DMS 273 (cell line): ENCODE measurements at regions not wholly inside any gene's neighbourhood (a gene's known extent, or its start where the extent isn't known, plus 50 kb on each side); places are given as distances from the start of the nearest gene placed in this dataset.
"Not testable (repeated sequence)": the region's sequence is repeated elsewhere in the genome, so short reads cannot be mapped to it uniquely, and the experiment has no call there.

Experiments used
- DNase-seq: peaks from one replicate; lab custom pipeline; 2025; ENCODE audit not compliant: unreplicated experiment; lab: John Stamatoyannopoulos, UW

DNA sequence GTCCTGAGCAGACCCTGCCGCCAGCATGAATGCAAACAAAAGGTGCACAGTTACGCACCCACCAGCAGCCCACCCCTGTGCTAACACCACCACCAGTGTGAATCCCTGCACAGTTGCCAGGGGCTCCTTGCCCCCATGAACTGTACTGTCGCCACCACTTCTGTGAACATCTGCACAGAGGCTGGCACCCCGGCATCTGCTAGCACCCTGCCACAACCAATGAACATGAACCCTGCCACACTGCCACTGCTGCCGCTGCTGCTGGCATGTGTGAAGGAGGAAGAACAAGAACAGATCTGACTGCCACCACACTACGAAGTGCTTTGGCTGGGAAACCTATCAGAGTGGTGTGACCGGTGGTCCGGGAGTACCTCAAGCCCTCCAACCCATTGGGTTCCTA, 261.3 kb downstream of the PARM1 start:
- no peak for DNase-seq

DNA sequence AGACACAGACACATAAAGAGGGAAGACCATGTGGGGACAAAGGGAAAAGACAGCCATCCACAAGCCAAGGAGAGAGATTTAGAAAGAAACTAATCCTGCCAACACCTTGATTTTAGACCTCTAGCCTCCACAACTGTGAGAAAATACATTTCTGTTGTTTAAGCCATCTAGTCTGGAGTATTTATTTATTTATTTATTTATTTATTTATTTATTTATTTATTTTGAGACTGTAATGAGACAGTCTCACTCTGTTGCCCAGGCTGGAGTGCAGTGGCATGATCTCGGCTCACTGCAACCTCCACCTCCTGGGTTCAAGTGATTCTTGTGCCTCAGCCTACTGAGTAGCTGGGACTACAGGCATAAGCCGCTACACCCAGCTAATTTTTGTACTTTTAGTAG, 259.3 kb downstream of the PARM1 start:
- not testable (repeated sequence) for DNase-seq

DNA sequence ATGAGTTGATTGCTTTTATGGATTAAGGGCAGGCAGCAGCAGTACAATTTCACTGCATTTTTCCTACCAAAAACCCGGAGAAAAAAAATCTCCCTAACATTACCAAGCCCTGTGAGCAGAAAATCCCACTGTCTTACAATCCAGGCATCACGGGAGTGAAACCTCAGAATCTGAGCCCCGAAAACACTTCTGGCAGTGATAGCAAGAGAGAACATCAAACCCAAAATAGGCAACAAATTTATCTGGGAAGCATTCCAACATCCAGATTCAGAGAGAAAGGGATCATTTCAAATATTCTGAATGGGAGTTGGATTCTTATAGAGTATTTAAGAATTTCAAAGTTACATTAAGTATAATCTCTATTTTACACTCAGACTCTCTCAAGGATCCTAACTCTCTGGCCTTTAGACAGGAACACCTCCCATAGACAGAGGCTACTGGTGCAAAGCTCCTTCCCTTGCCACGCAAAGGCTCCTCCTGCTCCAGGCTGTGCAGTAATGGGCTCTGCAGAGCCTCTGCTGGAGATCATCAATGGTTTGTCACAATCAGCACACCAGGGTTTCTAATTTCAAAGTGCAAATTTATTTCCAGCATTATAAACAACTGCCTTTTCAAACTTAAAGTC, 256.9 kb downstream of the PARM1 start:
- no peak for DNase-seq

DNA sequence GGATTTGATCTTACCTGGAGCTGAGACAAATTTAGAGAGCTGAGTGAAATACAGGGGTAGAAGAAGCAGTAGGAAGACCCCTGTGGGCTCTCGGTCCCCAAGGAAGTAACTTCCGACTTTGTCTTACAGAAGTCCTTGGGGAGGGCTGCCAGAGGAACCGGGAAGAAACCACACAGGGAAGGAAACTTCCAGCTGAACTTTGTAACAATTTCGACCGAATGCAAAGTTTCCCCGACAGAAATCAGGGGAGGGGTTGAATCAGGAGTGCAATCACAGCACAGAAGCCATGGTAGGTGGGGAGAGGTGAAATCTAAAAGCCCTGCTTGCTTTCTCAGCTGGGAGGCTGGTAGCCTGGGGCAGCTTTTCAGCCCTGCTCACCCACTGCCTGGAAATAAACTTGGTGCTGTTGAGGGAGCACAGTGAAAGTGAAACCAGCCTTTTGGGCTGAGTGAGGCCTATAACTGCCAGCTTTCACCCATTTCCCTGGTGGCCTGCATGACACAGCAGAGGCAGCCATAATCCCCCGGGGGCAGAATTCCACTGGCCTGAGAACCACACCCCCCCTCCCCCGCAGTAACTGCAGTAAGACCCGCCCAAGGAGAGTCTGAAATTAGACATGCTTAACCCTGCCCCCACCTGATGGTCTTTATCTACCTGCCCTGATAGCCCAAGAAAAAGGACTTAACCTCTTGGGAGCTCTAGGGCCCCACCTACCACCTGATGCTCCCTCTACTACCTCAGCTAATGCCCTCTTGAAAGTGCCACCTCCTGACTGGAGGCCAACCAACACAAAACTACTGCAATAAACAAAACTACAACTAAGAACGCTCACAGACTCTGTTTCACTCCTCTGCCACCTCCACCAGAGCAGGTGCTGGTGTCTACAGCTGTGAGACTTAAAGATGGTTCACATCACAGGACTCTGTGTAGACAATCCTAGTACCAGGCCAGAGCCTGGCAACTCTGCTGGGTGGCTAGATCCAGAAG, 248.2 kb downstream of the PARM1 start:
- DNase-seq: no peak

DNA sequence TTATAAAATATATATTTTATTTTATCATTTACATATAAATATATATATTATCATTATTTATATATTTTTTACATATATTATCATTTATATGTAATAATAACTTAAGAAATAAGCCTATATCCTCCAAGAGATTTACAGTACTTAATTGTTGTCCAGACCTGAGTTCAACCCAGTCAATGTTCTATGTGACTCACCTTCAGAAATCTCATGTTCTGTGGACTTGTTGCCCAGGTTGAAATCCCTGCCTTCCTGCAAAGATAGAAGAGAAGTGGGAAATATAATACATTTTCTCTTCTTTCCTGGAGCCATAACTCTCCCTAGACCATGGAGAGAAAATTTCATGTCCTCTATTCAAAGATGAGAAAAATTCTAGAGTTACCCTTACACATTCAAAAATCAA, 247.3 kb downstream of the PARM1 start:
- no peak for DNase-seq

DNA sequence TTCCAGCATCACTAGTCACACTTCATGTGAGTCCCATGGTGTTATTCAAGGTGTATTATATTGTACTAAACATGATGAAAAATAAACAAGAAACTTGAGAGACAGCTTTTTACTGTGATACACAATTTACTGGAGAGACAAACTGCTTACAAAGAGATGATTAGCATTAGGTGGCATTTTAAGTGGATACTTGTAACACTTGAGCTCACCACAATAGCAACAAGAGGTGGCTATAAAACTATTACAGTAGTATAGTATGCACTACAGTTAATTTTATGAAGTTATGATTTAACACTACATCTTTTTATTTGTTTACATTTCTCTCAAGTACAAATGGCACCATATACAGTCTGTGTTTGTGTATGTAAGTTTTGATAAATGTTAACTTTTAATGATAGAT, 246.6 kb downstream of the PARM1 start:
- DNase-seq: no peak

DNA sequence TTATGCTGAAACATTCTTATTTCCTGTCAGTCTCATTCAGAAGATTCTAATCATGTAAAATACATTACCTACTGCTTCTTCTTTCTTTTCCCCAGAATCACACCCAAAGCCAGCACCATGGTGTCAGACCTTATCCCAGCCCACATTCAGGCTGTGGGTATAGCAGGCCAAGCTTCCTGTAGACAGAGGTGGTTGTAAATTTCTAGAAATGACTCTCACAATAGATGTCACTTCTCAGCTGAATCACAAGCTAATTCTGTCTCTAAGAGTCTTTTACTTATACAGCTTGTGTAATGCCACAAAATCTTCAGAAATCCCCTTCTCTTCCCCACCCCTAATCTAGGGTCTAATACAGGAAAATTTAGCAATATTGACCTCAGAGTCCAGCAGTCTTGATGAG, 239.6 kb downstream of the PARM1 start:
- no peak for DNase-seq

DNA sequence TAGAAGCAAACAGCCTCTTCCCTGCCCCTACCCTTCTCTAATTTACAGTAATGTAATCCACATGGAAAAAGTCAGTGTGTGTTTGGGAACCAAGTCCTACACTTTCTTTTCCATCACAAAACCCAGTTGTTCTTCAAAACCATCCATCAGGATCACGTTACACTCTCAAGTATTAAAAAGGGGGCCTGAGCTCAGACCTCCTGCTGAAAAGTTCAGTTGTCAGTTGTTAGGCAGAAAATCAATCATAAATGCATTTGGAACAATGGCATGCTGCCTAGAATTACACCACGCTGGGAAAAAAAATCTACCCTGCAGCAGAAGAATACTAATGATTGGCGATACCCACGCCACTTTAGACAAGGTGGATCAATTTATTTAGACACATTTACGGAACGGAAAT, 236.5 kb downstream of the PARM1 start:
- DNase-seq: no peak

DNA sequence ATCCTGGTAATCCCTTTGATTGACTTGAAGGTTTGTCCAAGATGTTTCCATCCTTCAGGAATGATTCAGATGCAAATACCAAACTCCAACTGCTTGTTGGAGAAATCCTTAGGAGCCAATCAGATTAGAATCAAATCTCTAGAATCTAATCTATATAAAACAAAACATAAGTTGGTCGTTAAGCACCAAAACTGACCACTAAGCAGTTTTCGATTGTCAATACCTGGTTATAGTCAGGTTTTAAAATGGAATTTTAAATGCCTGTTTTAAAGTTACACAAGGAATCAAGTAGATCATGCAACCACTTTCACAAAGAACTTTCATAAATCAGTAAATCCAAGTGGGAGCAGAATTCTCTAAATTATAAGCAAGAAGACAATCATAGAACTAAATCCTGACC, 236.1 kb downstream of the PARM1 start:
- no peak for DNase-seq

DNA sequence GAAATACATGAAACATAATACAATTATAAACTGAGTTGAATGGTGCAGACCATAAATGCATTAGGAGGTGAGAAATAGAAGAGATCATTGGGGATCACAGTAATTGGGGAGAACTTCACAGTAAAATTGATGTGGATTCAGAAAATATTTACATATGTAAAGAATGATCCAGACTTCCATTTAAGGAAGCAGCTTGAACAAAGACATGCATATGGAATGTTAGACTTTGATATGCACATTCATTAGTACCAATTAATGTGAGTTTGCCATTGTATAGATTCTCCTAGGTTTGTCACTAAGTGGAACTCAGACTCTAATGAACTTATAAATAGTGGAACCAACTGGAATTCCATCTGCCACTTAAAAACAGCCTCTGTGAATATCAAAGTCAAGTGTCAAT, 235.6 kb downstream of the PARM1 start:
- no peak for DNase-seq

DNA sequence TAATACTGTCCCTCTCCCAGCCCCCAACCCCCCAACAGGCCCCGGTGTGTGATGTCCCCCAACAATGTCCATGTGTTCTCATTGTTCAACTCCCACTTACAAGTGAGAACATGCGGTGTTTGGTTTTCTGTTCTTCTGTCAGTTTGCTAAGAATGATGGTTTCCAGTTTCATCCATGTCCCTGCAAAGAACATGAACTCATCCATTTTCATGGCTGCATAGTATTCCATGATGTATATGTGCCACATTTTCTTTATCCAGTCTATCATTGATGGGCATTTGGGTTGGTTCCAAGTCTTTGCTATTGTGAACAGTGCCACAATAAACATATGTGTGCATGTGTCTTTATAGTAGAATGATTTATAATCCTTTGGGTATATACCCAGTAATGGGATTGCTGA, 232.2 kb downstream of the PARM1 start:
- DNase-seq: not testable (repeated sequence)

DNA sequence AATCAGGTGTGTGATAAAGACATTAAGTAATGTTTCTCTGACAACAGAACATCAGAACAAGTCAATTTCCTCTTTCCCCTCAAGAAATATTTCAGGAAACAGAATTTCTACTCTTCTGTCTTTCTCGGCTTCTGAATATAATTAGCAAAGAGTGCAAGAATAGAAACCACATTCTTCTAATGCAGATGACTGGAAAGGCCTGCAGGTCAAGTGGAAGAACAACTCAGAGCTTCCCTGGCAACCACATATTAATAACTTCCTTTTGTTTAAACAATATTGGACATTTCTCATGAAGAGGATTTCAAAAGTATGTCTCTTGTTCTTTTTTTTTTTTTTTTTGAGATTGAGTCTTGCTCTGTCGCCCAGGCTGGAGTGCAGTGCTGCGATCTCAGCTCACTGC, 225.5 kb downstream of the PARM1 start:
- DNase-seq: no peak

DNA sequence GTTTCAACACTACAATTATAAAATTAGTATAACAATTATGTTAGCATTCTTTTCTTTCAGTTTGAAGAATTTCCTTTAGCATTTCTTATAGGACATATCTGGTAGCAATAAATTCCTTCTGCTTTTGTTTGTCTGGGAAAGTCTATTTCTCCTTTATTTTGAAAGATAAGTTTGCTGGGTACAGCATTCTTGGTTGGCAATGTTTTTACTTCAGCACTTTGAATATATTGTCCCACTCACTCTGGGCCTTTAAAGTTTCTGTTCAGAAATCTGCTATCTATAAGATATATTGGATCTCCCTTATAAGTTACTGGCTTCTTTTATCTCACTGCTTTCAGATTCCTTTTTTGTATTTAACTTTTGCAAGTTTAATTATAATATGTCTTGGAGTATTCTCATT, 222.1 kb downstream of the PARM1 start:
- no peak for DNase-seq

DNA sequence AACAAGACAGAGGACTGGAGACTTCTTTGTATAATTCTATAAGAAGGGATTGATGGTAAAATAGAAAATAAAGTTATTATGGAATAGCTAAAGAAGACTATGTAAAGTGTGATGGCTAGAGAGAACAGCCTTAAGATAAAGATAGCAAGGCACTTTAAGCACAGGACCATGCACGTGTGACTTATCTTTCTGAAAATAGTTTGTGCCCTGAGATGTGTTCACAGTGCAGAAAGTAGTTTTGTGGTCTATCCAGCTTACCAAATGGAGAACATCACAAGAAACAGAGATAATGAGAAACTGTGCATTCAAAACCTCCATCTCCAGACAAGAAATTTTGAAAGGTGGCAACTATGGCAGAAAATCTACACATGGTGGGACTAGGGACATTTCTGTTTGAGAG, 213.3 kb downstream of the PARM1 start:
- no peak for DNase-seq

DNA sequence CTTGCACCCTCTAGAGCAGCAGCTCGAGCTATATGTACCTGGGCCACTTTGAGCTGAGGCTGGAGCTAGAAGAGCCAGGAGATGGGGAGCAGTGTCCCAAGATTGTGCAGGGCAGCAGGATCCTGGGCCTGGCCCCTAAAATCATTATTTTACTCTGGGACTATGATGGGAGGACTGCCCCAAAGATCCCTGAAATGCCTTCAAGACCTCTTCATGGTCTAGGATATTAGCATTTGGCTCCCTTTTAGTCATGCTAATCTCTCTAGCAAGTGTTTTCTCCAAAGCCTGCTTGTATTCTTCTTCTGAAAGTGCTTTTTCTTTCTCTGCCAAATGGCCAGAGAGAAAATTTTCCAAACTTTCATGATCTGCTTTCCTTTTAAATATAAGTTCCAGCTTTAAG, 211.6 kb downstream of the PARM1 start:
- DNase-seq: no peak

DNA sequence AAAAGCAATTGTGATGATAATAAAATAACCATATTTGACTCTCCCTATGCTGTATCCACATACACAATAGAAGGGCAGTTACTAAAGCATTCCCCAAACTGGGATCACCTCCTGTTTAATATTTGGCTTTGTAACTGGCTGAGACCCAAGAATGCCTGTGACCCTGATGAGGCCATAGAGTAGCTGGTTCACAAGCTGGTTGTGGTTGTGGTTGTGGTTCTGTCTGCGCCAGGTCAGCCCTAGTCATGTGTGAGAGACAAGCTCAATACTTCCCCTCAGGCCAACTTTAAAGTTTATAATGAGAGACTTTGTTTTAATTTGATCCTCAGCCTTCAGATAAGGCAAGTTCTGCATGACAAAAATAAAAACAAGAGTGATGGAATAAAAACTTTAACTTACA, 209.9 kb downstream of the PARM1 start:
- DNase-seq: no peak

DNA sequence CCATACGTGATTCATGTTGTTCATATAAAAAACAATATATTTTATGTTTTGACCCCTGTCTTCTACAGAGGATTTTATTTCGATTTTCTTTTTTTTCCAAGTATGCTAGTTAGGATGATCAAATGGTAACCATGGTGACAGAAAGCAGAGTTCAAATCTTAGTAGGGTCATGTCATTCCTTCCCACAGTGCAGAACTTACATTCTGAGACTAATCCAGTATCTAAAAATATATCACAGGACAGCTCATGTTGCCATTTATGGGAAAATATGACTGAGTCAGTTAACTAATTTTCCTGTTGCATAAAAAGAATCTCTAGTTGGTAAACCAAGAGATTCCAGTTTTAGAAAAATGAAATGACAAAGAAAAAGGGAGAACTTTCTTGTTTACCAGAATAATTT, 209.5 kb downstream of the PARM1 start:
- DNase-seq: no peak

DNA sequence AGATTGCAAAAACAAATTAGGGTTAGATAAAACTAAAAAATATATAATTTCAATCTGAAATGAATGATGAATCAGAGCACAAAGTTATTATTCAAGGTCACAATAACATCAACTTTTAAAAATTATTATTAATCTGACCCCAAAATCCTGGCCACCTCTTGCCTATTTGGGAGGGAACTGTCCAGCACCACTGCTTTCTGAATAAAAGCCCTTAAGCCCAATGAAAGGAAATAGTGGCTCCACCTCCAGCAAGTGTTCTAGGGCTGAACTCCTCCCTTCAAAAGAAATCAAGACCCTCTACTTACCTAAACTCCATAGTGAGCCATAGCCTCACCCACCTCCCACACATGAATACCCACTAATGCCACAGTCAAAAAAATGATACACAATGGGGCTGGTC, 208.2 kb downstream of the PARM1 start:
- no peak for DNase-seq

DNA sequence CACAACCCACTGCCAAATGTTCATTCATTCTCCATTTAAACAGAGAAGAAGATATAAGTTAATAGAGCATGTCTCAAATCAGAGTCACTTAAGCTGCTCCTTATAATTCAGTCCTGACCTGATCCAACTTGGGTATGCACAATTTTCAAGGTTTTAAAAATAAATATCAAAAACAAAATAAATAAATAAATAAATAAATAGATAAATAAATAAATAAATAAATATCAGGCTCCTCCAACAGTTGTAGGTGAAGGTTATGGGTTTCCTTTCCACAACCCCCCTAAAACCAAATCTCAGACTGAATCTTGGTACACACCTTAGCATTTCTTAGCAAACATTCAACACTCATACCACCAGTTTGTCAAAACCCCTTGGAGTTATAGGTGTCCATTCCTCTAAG, 204.4 kb downstream of the PARM1 start:
- no peak for DNase-seq

DNA sequence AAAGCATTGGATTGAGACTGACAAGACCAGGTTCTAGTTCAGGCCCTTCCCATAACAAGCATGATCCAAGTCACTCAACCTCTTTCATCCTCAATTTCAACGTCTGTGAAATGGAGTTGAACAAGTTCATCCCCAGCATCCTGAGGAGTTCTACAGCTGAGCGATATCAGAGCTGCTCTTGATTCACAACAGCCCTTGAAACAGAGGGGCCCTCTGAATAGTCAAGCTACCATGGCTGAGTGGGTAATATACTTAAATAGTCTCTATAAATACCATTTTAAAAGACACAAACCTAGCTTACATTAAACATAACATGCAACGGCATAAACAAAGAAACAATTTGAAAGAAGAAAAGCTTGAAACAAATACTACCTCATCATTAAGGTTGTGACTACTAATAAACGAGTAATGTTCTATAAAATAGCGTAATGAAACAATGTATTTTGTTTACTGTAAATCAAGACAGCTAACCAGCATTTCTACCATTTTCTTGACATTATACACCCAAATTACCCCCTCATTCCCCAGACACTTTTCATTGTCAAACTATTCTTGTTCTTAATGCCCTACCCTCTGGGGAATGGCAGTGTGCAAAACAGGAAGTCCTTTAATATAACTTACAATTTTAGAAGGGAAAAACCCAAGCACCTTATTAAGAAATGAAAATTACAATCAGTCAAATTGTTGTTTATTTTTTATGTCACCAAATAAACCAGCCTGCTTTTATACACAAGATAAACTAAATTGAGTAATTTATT, 202.3 kb downstream of the PARM1 start:
- no peak for DNase-seq

DNA sequence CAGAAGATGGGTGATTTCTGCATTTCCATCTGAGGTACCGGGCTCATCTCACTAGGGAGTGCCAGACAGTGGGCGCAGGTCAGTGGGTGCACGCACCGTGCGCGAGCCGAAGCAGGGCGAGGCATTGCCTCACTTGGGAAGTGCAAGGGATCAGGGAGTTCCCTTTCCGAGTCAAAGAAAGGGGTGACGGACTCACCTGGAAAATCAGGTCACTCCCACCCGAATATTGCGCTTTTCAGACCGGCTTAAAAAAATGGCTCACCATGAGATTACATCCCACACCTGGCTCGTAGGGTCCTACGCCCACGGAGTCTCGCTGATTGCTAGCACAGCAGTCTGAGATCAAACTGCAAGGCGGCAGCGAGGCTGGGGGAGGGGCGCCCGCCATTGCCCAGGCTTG, 194.0 kb downstream of the PARM1 start:
- DNase-seq: not testable (repeated sequence)

DNA sequence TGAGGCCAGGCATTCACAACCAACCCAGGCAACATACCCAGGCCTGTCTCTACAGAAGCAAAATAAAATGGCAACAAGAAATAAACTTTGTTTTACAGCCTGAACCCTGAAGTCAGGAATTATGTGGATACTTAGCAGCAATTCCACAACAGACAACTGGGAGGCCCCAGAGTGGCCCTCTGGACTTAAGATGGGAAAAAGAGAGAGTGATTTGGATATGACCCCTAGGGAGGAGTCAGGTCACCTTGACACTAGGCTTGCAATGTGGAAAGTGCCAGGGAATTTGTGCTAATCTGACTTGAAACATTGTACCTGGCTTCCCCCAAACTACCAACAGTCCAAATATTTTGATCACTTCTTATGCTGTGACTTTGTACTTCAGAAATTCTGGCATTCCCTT, 193.1 kb downstream of the PARM1 start:
- DNase-seq: no peak
